ENCODE measurements at regions not wholly inside any gene's neighbourhood (a gene's known extent, or its start where the extent isn't known, plus 50 kb on each side); places are given as distances from the start of the nearest gene placed in this dataset.
A peak's percentile ranks its signal among the peaks of the same experiment; 100 is the strongest.

DNA sequence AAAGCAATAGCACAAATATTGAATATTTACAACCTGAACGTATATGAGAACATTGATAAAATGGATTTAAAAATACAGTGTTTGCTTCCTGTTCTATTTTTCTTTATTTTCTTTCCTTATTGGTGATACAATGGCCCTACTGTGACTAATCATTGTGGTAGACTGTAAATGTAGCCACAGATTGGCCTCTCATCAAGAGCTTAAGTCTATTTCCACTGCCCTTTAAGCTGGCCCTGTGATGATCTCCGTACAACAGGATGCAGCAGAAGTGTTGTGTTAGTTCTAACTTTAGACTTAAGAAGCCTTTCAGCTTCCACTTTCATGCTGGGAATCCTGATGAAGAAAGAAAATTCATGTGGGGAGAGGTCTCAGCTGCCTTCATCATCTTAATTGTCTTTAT, 285.6 kb upstream of the B3GALT2 start:
- DNase-seq (ENCODE audit: low spot score in 2 of 2) = no peak
- WGBS, 2 donors = 50 to 63% methylated on average over 2 of the region's 2 CpGs
- TF ChIP-seq EP300 (IDR thresholded peaks at IDR 0.05) (no peak), POLR2A (IDR thresholded peaks at IDR 0.05) (no peak)
- TF ChIP-seq, protein P1, sequence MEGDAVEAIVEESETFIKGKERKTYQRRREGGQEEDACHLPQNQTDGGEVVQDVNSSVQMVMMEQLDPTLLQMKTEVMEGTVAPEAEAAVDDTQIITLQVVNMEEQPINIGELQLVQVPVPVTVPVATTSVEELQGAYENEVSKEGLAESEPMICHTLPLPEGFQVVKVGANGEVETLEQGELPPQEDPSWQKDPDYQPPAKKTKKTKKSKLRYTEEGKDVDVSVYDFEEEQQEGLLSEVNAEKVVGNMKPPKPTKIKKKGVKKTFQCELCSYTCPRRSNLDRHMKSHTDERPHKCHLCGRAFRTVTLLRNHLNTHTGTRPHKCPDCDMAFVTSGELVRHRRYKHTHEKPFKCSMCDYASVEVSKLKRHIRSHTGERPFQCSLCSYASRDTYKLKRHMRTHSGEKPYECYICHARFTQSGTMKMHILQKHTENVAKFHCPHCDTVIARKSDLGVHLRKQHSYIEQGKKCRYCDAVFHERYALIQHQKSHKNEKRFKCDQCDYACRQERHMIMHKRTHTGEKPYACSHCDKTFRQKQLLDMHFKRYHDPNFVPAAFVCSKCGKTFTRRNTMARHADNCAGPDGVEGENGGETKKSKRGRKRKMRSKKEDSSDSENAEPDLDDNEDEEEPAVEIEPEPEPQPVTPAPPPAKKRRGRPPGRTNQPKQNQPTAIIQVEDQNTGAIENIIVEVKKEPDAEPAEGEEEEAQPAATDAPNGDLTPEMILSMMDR (IDR thresholded peaks at IDR 0.05) = no peak

DNA sequence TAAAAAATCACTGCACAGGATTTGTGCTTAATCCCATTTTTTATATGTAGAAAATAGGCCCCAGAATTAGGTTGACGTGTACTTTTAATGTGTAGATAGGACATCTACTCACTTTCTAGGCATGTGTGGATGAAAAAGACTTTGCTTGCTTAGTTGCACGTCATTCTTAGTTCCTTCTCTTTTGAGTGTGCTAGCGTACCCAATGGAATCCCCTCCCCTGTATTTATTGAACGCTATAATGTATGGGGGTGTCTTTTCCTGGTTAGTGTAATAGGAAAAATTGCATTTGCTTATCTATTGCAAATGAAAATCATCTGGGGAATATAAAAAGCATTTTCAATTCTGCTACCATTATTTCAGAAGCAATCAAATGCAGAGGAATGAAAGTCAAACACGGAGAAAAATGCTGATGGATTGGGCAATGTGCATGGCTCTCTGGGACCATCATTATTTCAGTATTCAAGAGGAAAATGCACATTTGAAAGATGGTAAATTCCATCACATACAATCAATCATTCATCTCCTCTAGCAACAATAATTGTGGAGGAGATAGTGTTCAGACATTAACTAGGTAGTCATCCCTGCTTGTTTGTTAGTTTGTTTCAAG, 277.0 kb upstream of the B3GALT2 start:
- 52 to 56% methylated on average over 5 of the region's 5 CpGs for WGBS, 2 donors
- peak overlapping the region in 2 of 4 donors; percentile 0 to 47 for H3K27ac ChIP-seq
- TF ChIP-seq POLR2A (IDR thresholded peaks at IDR 0.05) (no peak), EP300 (IDR thresholded peaks at IDR 0.05) (no peak)
- TF ChIP-seq, protein P1 (IDR thresholded peaks at IDR 0.05) = no peak

More for the DNA sequence above, 285.6 kb upstream of the B3GALT2 start:
- Histone ChIP-seq H3K4me1 (no peaks in the 10 kb centered on the region), H3K9me3 (no peaks in the 10 kb centered on the region), H3K27me3 (no peaks in the 10 kb centered on the region), H3K4me3 (no peak overlapping the region), H3K36me3 (no peaks in the 10 kb centered on the region), H3K27ac (no peak overlapping the region)

GRCh38 chr1:193462629-193463320, 276.4 kb upstream of the B3GALT2 start:
- DNase-seq (ENCODE audit: low spot score in 2 of 2) = no peak
- 26 to 31% methylated on average over 5 of the region's 5 CpGs for WGBS, 2 donors
- peaks cover 0 to 21% (median 0%) of the 10 kb centered on the region in 4 donors for H3K4me1 ChIP-seq
- no peak for TF ChIP-seq POLR2A (IDR thresholded peaks at IDR 0.05)
- H3K27me3 ChIP-seq = no peaks in the 10 kb centered on the region
- peak overlapping the region in 2 of 4 donors; percentile 0 to 47 for H3K27ac ChIP-seq
- no peaks in the 10 kb centered on the region for H3K9me3 ChIP-seq
- no peaks in the 10 kb centered on the region for H3K36me3 ChIP-seq
- peak overlapping the region in 2 of 4 donors; percentile 5 to 24 for H3K4me3 ChIP-seq

More for the DNA sequence above, 277.0 kb upstream of the B3GALT2 start:
- no peak for DNase-seq (ENCODE audit: low spot score in 2 of 2)
- Histone ChIP-seq H3K36me3 (no peaks in the 10 kb centered on the region), H3K4me1 (peaks cover 0 to 20% (median 0%) of the 10 kb centered on the region in 4 donors), H3K4me3 (peak overlapping the region in 1 of 4 donors; percentile 24), H3K9me3 (no peaks in the 10 kb centered on the region), H3K27me3 (no peaks in the 10 kb centered on the region)

- TF ChIP-seq EP300 (IDR thresholded peaks at IDR 0.05) = no peak
- TF ChIP-seq POLR2A (IDR thresholded peaks at IDR 0.05) = no peak
- TF ChIP-seq, protein P1 (IDR thresholded peaks at IDR 0.05) = no peak
- Histone ChIP-seq H3K36me3 (no peaks in the 10 kb centered on the region), H3K27ac (no peak overlapping the region), H3K27me3 (no peaks in the 10 kb centered on the region), H3K4me3 (no peak overlapping the region), H3K9me3 (no peaks in the 10 kb centered on the region), H3K4me1 (peaks cover 0 to 17% (median 0%) of the 10 kb centered on the region in 4 donors)
- DNase-seq (ENCODE audit: low spot score in 2 of 2) = no peak
- 56 to 57% methylated on average over 5 of the region's 5 CpGs for WGBS, 2 donors
These were observed 272.2 kb upstream of the B3GALT2 start for GRCh38 chr1:193458628-193459027.

DNA sequence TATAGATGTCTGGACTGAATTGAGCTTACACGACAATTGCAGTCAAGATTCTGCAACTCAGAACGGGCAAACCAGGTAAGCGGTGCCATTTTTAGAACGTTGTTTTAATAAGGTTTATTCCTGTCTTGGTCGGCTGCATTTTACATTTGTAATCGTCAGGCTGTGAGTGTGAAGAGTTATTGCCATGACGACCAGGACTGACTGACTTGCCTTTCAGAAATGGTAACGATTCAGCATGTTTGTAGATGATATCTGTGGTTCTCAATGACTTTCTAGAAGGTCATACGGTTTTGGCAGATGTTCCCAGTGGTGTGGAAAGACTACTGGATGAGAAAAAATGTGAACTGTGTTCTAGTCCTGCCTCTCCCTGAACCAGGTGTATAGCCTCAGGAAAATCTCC, 271.3 kb upstream of the B3GALT2 start:
- H3K4me3 ChIP-seq = no peak overlapping the region
- H3K4me1 ChIP-seq = peaks cover 0 to 10% (median 0%) of the 10 kb centered on the region in 4 donors
- H3K36me3 ChIP-seq = no peaks in the 10 kb centered on the region
- H3K9me3 ChIP-seq = no peaks in the 10 kb centered on the region
- no peaks in the 10 kb centered on the region for H3K27me3 ChIP-seq
- TF ChIP-seq EP300 (IDR thresholded peaks at IDR 0.05) (no peak), POLR2A (IDR thresholded peaks at IDR 0.05) (no peak)
- TF ChIP-seq, protein P1 (IDR thresholded peaks at IDR 0.05) = no peak
- 60 to 63% methylated on average over 9 of the region's 9 CpGs for WGBS, 2 donors
- no peak overlapping the region for H3K27ac ChIP-seq
- no peak for DNase-seq (ENCODE audit: low spot score in 2 of 2)
